H1 (cell line): ENCODE measurements at regions not wholly inside any gene's neighbourhood (a gene's known extent, or its start where the extent isn't known, plus 50 kb on each side); places are given as distances from the start of the nearest gene placed in this dataset.

Experiments used
- CTCF ChIA-PET: fragments of 300-600 bp; sonication (Branson Sonifier 250); formaldehyde crosslinking; loops from one replicate; lab custom pipeline; 2021; ENCODE audit not compliant: partially characterized antibody; lab: Charles Lee
- POLR2A ChIA-PET: fragments of 300-600 bp; sonication (Branson Sonifier 250); formaldehyde crosslinking; loops from one replicate; lab custom pipeline; 2021; ENCODE audit warnings: inconsistent platforms; ENCODE audit not compliant: partially characterized antibody; lab: Charles Lee
- DNase-seq, 2 experiments: peaks; one replicate each; pipeline versions ENCODE4 v3.0.0 to v3.0.0-alpha.2; 2010 to 2022; ENCODE audit warnings: low spot score in 2 of 2, low read depth in 1 of 2, mixed read lengths in 1 of 2
- FAIRE-seq: peaks from 2 replicates; lab custom pipeline; 2011; peaks lifted over from hg19 to GRCh38; lab: Jason Lieb, UNC
- H2AFZ ChIP-seq: 2 replicates; pipeline ENCODE4 v1.8.1; 2012; ENCODE audit warnings: low read length, inconsistent platforms
- H2AK5ac ChIP-seq: 2 replicates; pipeline ENCODE4 v1.6.1; 2013; ENCODE audit warnings: low read depth, low read length
- H2BK120ac ChIP-seq: replicated peaks from 2 replicates; pipeline ENCODE3; 2013; ENCODE audit warnings: low read depth, low read length, inconsistent platforms
- H2BK12ac ChIP-seq: 2 replicates; pipeline ENCODE4 v1.6.1; 2013; ENCODE audit warnings: low read depth, low read length
- H2BK15ac ChIP-seq: 2 replicates; pipeline ENCODE4 v1.6.1; 2013; ENCODE audit warnings: low read length
- H2BK20ac ChIP-seq: 2 replicates; pipeline ENCODE4 v1.6.1; 2013; ENCODE audit warnings: low read length
- H2BK5ac ChIP-seq: 2 replicates; pipeline ENCODE4 v1.6.1; 2013; ENCODE audit warnings: low read depth, low read length
- H3K14ac ChIP-seq: 2 replicates; pipeline ENCODE4 v1.6.1; 2013; ENCODE audit warnings: inconsistent platforms; ENCODE audit not compliant: insufficient read length
- H3K18ac ChIP-seq: 2 replicates; pipeline ENCODE4 v1.6.1; 2013; ENCODE audit warnings: low read length; ENCODE audit errors: extremely low read depth
- H3K23ac ChIP-seq: 2 replicates; pipeline ENCODE4 v1.6.1; 2013; ENCODE audit warnings: inconsistent platforms; ENCODE audit not compliant: insufficient read length
- H3K23me2 ChIP-seq: 2 replicates; pipeline ENCODE4 v1.6.1; 2013; ENCODE audit warnings: low read depth, low read length
- H3K27ac ChIP-seq: 2 replicates; pipeline ENCODE4 v1.6.1; 2011; ENCODE audit warnings: low read depth, low read length, inconsistent platforms
- H3K27me3 ChIP-seq, 4 experiments: replicated peaks in 1 of 4; 1 replicate in 1 of 4; 2 replicates in 3 of 4; pipeline versions ENCODE4 v1.6.1 to v1.8.1; 2011 to 2013; ENCODE audit warnings: low read length in 3 of 4, mild to moderate bottlenecking in 3 of 4, inconsistent platforms in 2 of 4, mixed read lengths in 2 of 4, moderate library complexity in 1 of 4; ENCODE audit not compliant: control insufficient read depth in 3 of 4, insufficient read depth in 3 of 4; ENCODE audit errors: extremely low read depth in 1 of 4
- H3K36me3 ChIP-seq, 4 experiments: 2 replicates each; pipeline versions ENCODE4 v1.6.1 to v1.8.1; 2011 to 2013; ENCODE audit warnings: mild to moderate bottlenecking in 4 of 4, low read length in 3 of 4, moderate library complexity in 2 of 4, control low read depth in 1 of 4, inconsistent platforms in 1 of 4; ENCODE audit not compliant: insufficient read depth in 4 of 4, control insufficient read depth in 2 of 4
- H3K4ac ChIP-seq: replicated peaks from 2 replicates; pipeline ENCODE3; 2013; ENCODE audit warnings: low read length, low read depth, mixed read lengths, inconsistent platforms; ENCODE audit not compliant: insufficient read length
- H3K4me1 ChIP-seq, 4 experiments: replicated peaks in 1 of 4; 1 replicate in 1 of 4; 2 replicates in 3 of 4; pipeline versions ENCODE4 v1.6.1 to v1.8.1; 2011 to 2013; ENCODE audit warnings: low read length in 3 of 4, inconsistent platforms in 2 of 4, mixed read lengths in 1 of 4; ENCODE audit not compliant: insufficient read depth in 4 of 4, control insufficient read depth in 3 of 4
- H3K4me2 ChIP-seq, 2 experiments: 2 replicates each; pipeline versions ENCODE4 v1.6.1 to v1.8.1; 2011 to 2013; ENCODE audit warnings: low read depth in 2 of 2, low read length in 2 of 2, control low read depth in 1 of 2, inconsistent platforms in 1 of 2, mild to moderate bottlenecking in 1 of 2; ENCODE audit not compliant: insufficient read depth in 1 of 2
- H3K4me3 ChIP-seq, 4 experiments: fragments of 200-600, 300-600 bp in 1 of 4; sonication (generic), shearing (Covaris generic), sonication (Bioruptor Twin) in 1 of 4; 2 replicates each; pipeline versions ENCODE4 v1.5.1 to v1.8.1; 2011 to 2016; ENCODE audit warnings: low read length in 4 of 4, low read depth in 3 of 4, control low read depth in 2 of 4, inconsistent platforms in 2 of 4, mild to moderate bottlenecking in 2 of 4, mixed read lengths in 1 of 4, moderate library complexity in 1 of 4; ENCODE audit not compliant: insufficient read depth in 2 of 4; ENCODE audit errors: extremely low read depth in 1 of 4
- H3K56ac ChIP-seq: replicated peaks from 2 replicates; pipeline ENCODE3; 2013; ENCODE audit warnings: low read depth, mild to moderate bottlenecking, mixed read lengths, low read length, inconsistent platforms; ENCODE audit not compliant: insufficient read length
- H3K79me1 ChIP-seq: 2 replicates; pipeline ENCODE4 v1.6.1; 2013; ENCODE audit warnings: low read depth, low read length, control low read depth
- H3K79me2 ChIP-seq, 2 experiments: 2 replicates each; pipeline versions ENCODE4 v1.6.1 to v1.8.1; 2012 to 2013; ENCODE audit warnings: low read length in 2 of 2, mild to moderate bottlenecking in 2 of 2, inconsistent platforms in 1 of 2; ENCODE audit not compliant: insufficient read depth in 2 of 2, control insufficient read depth in 1 of 2
- H3K9ac ChIP-seq, 4 experiments: replicated peaks in 1 of 4; 1 replicate in 1 of 4; 2 replicates in 3 of 4; pipeline versions ENCODE4 v1.6.1 to v1.8.1; 2011 to 2013; ENCODE audit warnings: low read depth in 3 of 4, low read length in 3 of 4, control low read depth in 2 of 4, mild to moderate bottlenecking in 2 of 4, moderate library complexity in 2 of 4, inconsistent platforms in 1 of 4; ENCODE audit errors: extremely low read depth in 1 of 4
- H3K9me3 ChIP-seq, 2 experiments: 2 replicates each; pipeline versions ENCODE4 v1.6.1 to v1.8.1; 2012 to 2013; ENCODE audit warnings: mild to moderate bottlenecking in 2 of 2, moderate library complexity in 2 of 2, control low read depth in 1 of 2, inconsistent platforms in 1 of 2, low read depth in 1 of 2, low read length in 1 of 2, mixed read lengths in 1 of 2; ENCODE audit not compliant: insufficient read depth in 2 of 2
- H4K20me1 ChIP-seq, 2 experiments: replicated peaks in 1 of 2; 2 replicates each; pipeline versions ENCODE3 to v1.8.1; 2011 to 2013; ENCODE audit warnings: inconsistent platforms in 2 of 2, low read length in 2 of 2, mild to moderate bottlenecking in 1 of 2; ENCODE audit not compliant: insufficient read depth in 2 of 2, control insufficient read depth in 1 of 2
- H4K5ac ChIP-seq: 2 replicates; pipeline ENCODE4 v1.6.1; 2013; ENCODE audit warnings: low read length, low read depth, mixed read lengths, inconsistent platforms; ENCODE audit not compliant: insufficient read length
- H4K8ac ChIP-seq: 2 replicates; pipeline ENCODE4 v1.8.0; 2013; ENCODE audit warnings: mild to moderate bottlenecking, moderate library complexity, low read length, inconsistent platforms; ENCODE audit not compliant: insufficient read depth; ENCODE audit errors: extremely low read depth
- H4K91ac ChIP-seq: replicated peaks from 2 replicates; pipeline ENCODE3; 2013; ENCODE audit warnings: low read length, mixed read lengths, inconsistent platforms; ENCODE audit not compliant: insufficient read length
- SRF ChIP-seq: IDR thresholded peaks from 2 replicates; pipeline ENCODE4 v1.6.1; 2011; ENCODE audit warnings: mild to moderate bottlenecking, low read depth, low read length, moderate library complexity
- WGBS, 2 experiments: shearing (Covaris generic) in 1 of 2; methylation state at CpG; one replicate each; pipeline versions ENCODE4 v1.1.6 to v1.1.7; 2013 to 2015; ENCODE audit warnings: low lambda C conversion rate in 2 of 2, mixed read lengths in 2 of 2, inconsistent platforms in 1 of 2, low coverage in 1 of 2, missing lambda C conversion rate in 1 of 2; ENCODE audit not compliant: insufficient replicate concordance in 2 of 2, insufficient coverage in 1 of 2, insufficient read length in 1 of 2; ENCODE audit errors: extremely low coverage in 1 of 2, missing lambda C conversion rate in 1 of 2; 5-methylcytosine and 5-hydroxymethylcytosine counted together

DNA sequence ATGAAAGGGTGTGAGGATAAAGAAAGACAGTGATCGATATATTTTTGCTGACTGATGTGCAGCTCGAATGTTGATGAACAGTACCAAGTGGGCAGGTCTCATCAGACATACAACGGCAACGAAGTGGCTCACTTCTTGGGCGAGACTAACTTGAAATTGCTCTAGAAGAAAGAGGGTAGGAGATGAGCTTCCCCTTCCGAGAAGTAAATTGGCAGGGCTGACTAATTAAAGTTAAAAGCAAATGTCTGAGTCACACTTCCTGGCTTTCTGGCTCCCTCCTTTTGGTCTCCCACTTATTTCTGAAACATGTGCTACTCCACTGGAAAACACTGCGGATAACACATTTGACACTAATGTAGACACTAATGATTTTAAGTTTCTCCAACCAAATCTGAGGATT, 228.3 kb downstream of the ABHD5 start:
- no peak overlapping the region for H3K18ac ChIP-seq
- no peak overlapping the region for H3K14ac ChIP-seq
- H3K23me2 ChIP-seq: no peaks in the 10 kb centered on the region
- CTCF ChIA-PET: interaction anchor here (0.8 to 1.2 kb wide), 4 partner anchors 12 to 196 kb away, joined by 3 to 4 read pairs (median 3); no protein-coding TSS in a partner anchor
- no peak overlapping the region for H3K56ac ChIP-seq
- no peak overlapping the region for H4K5ac ChIP-seq
- no peak overlapping the region for H3K4me3 ChIP-seq
- H3K9me3 ChIP-seq: no peaks in the 10 kb centered on the region
- no peak overlapping the region for H2BK15ac ChIP-seq
- DNase-seq (no peak), FAIRE-seq (no peak)
- no peak overlapping the region for H2AK5ac ChIP-seq
- POLR2A ChIA-PET: no interaction called here
- H2BK12ac ChIP-seq: no peak overlapping the region
- no peak overlapping the region for H3K4me2 ChIP-seq
- no peak overlapping the region for H2BK5ac ChIP-seq
- no peak overlapping the region for H4K8ac ChIP-seq
- no peak overlapping the region for H3K23ac ChIP-seq
- H4K91ac ChIP-seq: no peak overlapping the region
- H3K4ac ChIP-seq: no peak overlapping the region
- H2AFZ ChIP-seq: no peak overlapping the region
- H3K27ac ChIP-seq: no peak overlapping the region
- peaks cover 1 to 13% (median 7%) of the 10 kb centered on the region in 4 experiments; a peak in 6 of 7 replicates for H3K4me1 ChIP-seq
- no peaks in the 10 kb centered on the region for H4K20me1 ChIP-seq
- no peak overlapping the region for H3K9ac ChIP-seq
- H2BK20ac ChIP-seq: no peak overlapping the region
- no peaks in the 10 kb centered on the region for H3K79me2 ChIP-seq
- peaks cover 0 to 6% (median 1%) of the 10 kb centered on the region in 4 experiments; a peak in 1 of 7 replicates for H3K27me3 ChIP-seq
- WGBS, 2 experiments: 89% methylated on average over 7 of the region's 7 CpGs; no CpG with 5 or more reads in 1 of the 2 experiments
- no peak overlapping the region for H2BK120ac ChIP-seq
- no peaks in the 10 kb centered on the region; the same call in 1 of the 2 replicates for H3K79me1 ChIP-seq
- no peaks in the 10 kb centered on the region for H3K36me3 ChIP-seq
- no peak for TF ChIP-seq SRF
